CD4-positive, alpha-beta T cell (primary cell): ENCODE measurements at regions not wholly inside any gene's neighbourhood (a gene's known extent, or its start where the extent isn't known, plus 50 kb on each side); places are given as distances from the start of the nearest gene placed in this dataset.

ENCODE experiments used
- ATAC-seq: fragments of 200-7000 bp; cut with Tn5 transposase; one replicate; pipeline ENCODE4 v1.10.0; 2022; ENCODE audit warnings: mild to moderate bottlenecking; ENCODE audit not compliant: poor library complexity
- CTCF ChIA-PET: fragments of 350-600 bp; sonication (Branson Sonifier 250); formaldehyde crosslinking; loops from one replicate; lab custom pipeline; 2021; ENCODE audit warnings: antibody characterized with exemption, inconsistent platforms; lab: Charles Lee
- POLR2A ChIA-PET: fragments of 350-600 bp; sonication (Branson Sonifier 250); formaldehyde crosslinking; loops from one replicate; lab custom pipeline; 2021; ENCODE audit warnings: antibody characterized with exemption, inconsistent platforms; lab: Charles Lee
- DNase-seq, 14 experiments: peaks; one replicate each; pipeline ENCODE4 v3.0.0-alpha.2; 2013 to 2020; ENCODE audit warnings: mixed read lengths in 2 of 14
- H3K27ac ChIP-seq, 2 donors: one replicate each; pipeline versions ENCODE4 v1.5.1 to v1.7.0; 2013; ENCODE audit warnings: low read length in 2 of 2, low read depth in 1 of 2, mild to moderate bottlenecking in 1 of 2
- H3K27me3 ChIP-seq, 2 experiments: 1 replicate in 1 of 2; 2 replicates in 1 of 2; pipeline versions ENCODE4 v1.6.1 to v1.7.0; 2013; ENCODE audit warnings: low read length in 2 of 2, control low read depth in 1 of 2, mild to moderate bottlenecking in 1 of 2, moderate library complexity in 1 of 2; ENCODE audit not compliant: insufficient read depth in 2 of 2, control insufficient read depth in 1 of 2
- H3K36me3 ChIP-seq: one replicate; pipeline ENCODE4 v1.6.1; 2013; ENCODE audit warnings: low read length, control low read depth; ENCODE audit not compliant: insufficient read depth
- H3K4me1 ChIP-seq: one replicate; pipeline ENCODE4 v1.6.1; 2013; ENCODE audit warnings: low read length, control low read depth; ENCODE audit not compliant: insufficient read depth
- H3K4me3 ChIP-seq: one replicate; pipeline ENCODE4 v1.5.1; 2013; ENCODE audit warnings: mild to moderate bottlenecking, low read length, moderate library complexity
- H3K9me3 ChIP-seq, 2 experiments: 1 replicate in 1 of 2; 2 replicates in 1 of 2; pipeline versions ENCODE4 v1.6.1 to v1.7.0; 2013; ENCODE audit warnings: low read length in 2 of 2, mild to moderate bottlenecking in 2 of 2, control low read depth in 1 of 2, moderate library complexity in 1 of 2; ENCODE audit not compliant: control insufficient read depth in 1 of 2, insufficient read depth in 1 of 2
- H3K27ac Mint-ChIP-seq: one replicate; pipeline ENCODE4 v1.8.0; 2020; ENCODE audit warnings: mixed read lengths
- H3K27me3 Mint-ChIP-seq: one replicate; pipeline ENCODE4 v1.8.0; 2021; ENCODE audit warnings: mixed read lengths
- H3K36me3 Mint-ChIP-seq: one replicate; pipeline ENCODE4 v1.8.0; 2021; ENCODE audit warnings: low read depth, mixed read lengths
- H3K4me1 Mint-ChIP-seq: one replicate; pipeline ENCODE4 v1.8.0; 2021; ENCODE audit warnings: low read depth, mixed read lengths
- H3K4me3 Mint-ChIP-seq: one replicate; pipeline ENCODE4 v1.8.0; 2020; ENCODE audit warnings: mild to moderate bottlenecking, mixed read lengths
- H3K9me3 Mint-ChIP-seq: one replicate; pipeline ENCODE4 v1.8.0; 2020; ENCODE audit warnings: mixed read lengths
- CTCF ChIP-seq: fragments of 200-600 bp; IDR thresholded peaks from one replicate; pipeline ENCODE4 v1.8.0; 2022; ENCODE audit warnings: antibody characterized with exemption, mild to moderate bottlenecking
- intact Hi-C, 2 experiments: fragments of 100-400 bp; cut with DNase I in 1 of 2; cut with micrococcal nuclease in 1 of 2; formaldehyde crosslinking; loops; one replicate each; pipeline versions ENCODE4 v1.15.1 to v1.9.0; 2023 to 2025; cut with DNase I, micrococcal nuclease

GRCh38 chr21:24899138-24899537 is 708.1 kb downstream of the MRPL39 start:
- Histone ChIP-seq H3K27me3 (no peaks in the 10 kb centered on the region), H3K27ac (no peak overlapping the region), H3K4me1 (no peaks in the 10 kb centered on the region), H3K36me3 (no peaks in the 10 kb centered on the region), H3K9me3 (no peaks in the 10 kb centered on the region), H3K4me3 (no peak overlapping the region)
- no peak overlapping the region for H3K27ac Mint-ChIP-seq
- TF ChIP-seq CTCF: no peak
- ChIA-PET CTCF (no interaction called here), POLR2A (no interaction called here)
- no peaks in the 10 kb centered on the region for H3K36me3 Mint-ChIP-seq
- ATAC-seq: no peak
- no peaks in the 10 kb centered on the region for H3K4me1 Mint-ChIP-seq
- DNase-seq: no peak
- H3K9me3 Mint-ChIP-seq: no peaks in the 10 kb centered on the region
- intact Hi-C loops: no loop called here
- no peaks in the 10 kb centered on the region for H3K27me3 Mint-ChIP-seq
- H3K4me3 Mint-ChIP-seq: no peak overlapping the region

- no peak overlapping the region for H3K27ac ChIP-seq
- intact Hi-C loops: no loop called here
- ChIA-PET CTCF (no interaction called here), POLR2A (no interaction called here)
- Mint-ChIP-seq H3K27ac (no peak overlapping the region), H3K9me3 (no peaks in the 10 kb centered on the region), H3K27me3 (no peaks in the 10 kb centered on the region), H3K4me1 (no peaks in the 10 kb centered on the region), H3K4me3 (no peak overlapping the region), H3K36me3 (no peaks in the 10 kb centered on the region)
- H3K36me3 ChIP-seq: no peaks in the 10 kb centered on the region
- no peaks in the 10 kb centered on the region for H3K27me3 ChIP-seq
- no peaks in the 10 kb centered on the region for H3K4me1 ChIP-seq
- H3K4me3 ChIP-seq: no peak overlapping the region
- ATAC-seq (no peak), DNase-seq (no peak)
- H3K9me3 ChIP-seq: no peaks in the 10 kb centered on the region
- TF ChIP-seq CTCF: no peak
These were observed 709.4 kb downstream of the MRPL39 start for GRCh38 chr21:24897883-24898282.

- H3K4me3 ChIP-seq: no peak overlapping the region
- Mint-ChIP-seq H3K36me3 (no peaks in the 10 kb centered on the region), H3K4me3 (no peak overlapping the region), H3K9me3 (no peaks in the 10 kb centered on the region), H3K27ac (no peak overlapping the region), H3K4me1 (no peaks in the 10 kb centered on the region), H3K27me3 (no peaks in the 10 kb centered on the region)
- CTCF ChIA-PET: no interaction called here
- no peaks in the 10 kb centered on the region for H3K36me3 ChIP-seq
- intact Hi-C loops: no loop called here
- H3K9me3 ChIP-seq: no peaks in the 10 kb centered on the region
- no peaks in the 10 kb centered on the region for H3K27me3 ChIP-seq
- H3K27ac ChIP-seq: no peak overlapping the region
- POLR2A ChIA-PET: no interaction called here
- ATAC-seq (no peak), DNase-seq (no peak)
- H3K4me1 ChIP-seq: no peaks in the 10 kb centered on the region
- TF ChIP-seq CTCF: no peak
These were observed 710.6 kb downstream of the MRPL39 start for GRCh38 chr21:24896735-24897124.
